ENCODE measurements at regions not wholly inside any gene's neighbourhood (a gene's known extent, or its start where the extent isn't known, plus 50 kb on each side); places are given as distances from the start of the nearest gene placed in this dataset.

DNA sequence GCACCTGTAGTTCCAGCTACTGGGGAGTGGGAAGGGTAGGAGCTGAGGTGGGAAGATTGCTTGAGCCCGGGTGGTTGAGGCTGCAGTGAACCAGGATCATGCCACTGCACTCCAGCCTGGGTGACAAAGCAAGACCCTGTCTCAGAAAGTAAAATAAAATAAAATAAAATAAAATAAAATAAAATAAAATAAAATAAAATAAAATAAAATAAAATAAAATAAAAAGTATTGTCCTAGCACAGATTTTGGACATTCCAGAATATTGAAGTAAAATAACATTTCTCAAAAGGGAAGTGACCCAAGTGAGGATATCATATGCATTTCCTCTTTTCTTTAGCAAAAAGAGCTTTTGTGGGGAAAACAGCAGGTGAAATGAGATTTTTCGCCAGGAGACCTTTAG is 83.5 kb downstream of the TMEM174 start:
- TF ChIP-seq, protein P1, sequence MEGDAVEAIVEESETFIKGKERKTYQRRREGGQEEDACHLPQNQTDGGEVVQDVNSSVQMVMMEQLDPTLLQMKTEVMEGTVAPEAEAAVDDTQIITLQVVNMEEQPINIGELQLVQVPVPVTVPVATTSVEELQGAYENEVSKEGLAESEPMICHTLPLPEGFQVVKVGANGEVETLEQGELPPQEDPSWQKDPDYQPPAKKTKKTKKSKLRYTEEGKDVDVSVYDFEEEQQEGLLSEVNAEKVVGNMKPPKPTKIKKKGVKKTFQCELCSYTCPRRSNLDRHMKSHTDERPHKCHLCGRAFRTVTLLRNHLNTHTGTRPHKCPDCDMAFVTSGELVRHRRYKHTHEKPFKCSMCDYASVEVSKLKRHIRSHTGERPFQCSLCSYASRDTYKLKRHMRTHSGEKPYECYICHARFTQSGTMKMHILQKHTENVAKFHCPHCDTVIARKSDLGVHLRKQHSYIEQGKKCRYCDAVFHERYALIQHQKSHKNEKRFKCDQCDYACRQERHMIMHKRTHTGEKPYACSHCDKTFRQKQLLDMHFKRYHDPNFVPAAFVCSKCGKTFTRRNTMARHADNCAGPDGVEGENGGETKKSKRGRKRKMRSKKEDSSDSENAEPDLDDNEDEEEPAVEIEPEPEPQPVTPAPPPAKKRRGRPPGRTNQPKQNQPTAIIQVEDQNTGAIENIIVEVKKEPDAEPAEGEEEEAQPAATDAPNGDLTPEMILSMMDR (conservative IDR thresholded peaks at IDR 0.05; ENCODE audit: low read length), result no peak
- no peak for TF ChIP-seq EZH2phosphoT487 (IDR thresholded peaks at IDR 0.05; ENCODE audit: borderline replicate concordance, low read depth, low read length)
